HCT116 (cell line): ENCODE measurements at regions not wholly inside any gene's neighbourhood (a gene's known extent, or its start where the extent isn't known, plus 50 kb on each side); places are given as distances from the start of the nearest gene placed in this dataset.

Source experiments
- ATAC-seq: fragments of 200-7000 bp; cut with Tn5 transposase; 2 replicates; pipeline ENCODE4 v1.9.1; 2020; ENCODE audit warnings: mild to moderate bottlenecking, moderate library complexity
- BruUV-seq: library from RNA; stranded (reverse); fragments of 400-500 nt; replicated peaks from 2 replicates; lab custom pipeline; 2021; lab: Mats Ljungman, UMichigan
- CTCF ChIA-PET: fragments of 300-600 bp; sonication (Branson Sonifier 250); formaldehyde crosslinking; loops from one replicate; lab custom pipeline; 2021; ENCODE audit warnings: antibody characterized with exemption; lab: Charles Lee
- POLR2A ChIA-PET: fragments of 300-600, 350-600 bp; sonication (Branson Sonifier 250); formaldehyde crosslinking; loops from one replicate; lab custom pipeline; 2021; ENCODE audit warnings: antibody characterized with exemption; lab: Charles Lee
- RAD21 ChIA-PET, 2 experiments: fragments of 300-600 bp; sonication (Branson Sonifier 250); formaldehyde crosslinking; loops; one replicate each; lab custom pipeline; 2023; ENCODE audit warnings: low total read pairs in 2 of 2; ENCODE audit not compliant: uncharacterized antibody in 2 of 2, unreplicated experiment in 2 of 2, low non-redundant PET in 1 of 2; lab: Charles Lee
- DNase-seq: peaks from one replicate; pipeline ENCODE4 v3.0.0-alpha.2; 2010; ENCODE audit warnings: low read depth, low spot score
- H2AFZ ChIP-seq: fragments of 200-600 bp; shearing (Covaris generic), sonication (generic); 2 replicates; pipeline ENCODE4 v1.6.1; 2017; ENCODE audit warnings: low read depth, mixed run types, mixed read lengths, antibody characterized with exemption, low read length; ENCODE audit not compliant: poor library complexity, severe bottlenecking
- H3K27ac ChIP-seq: 2 replicates; pipeline ENCODE4 v1.5.1; 2012; ENCODE audit warnings: low read depth, low read length
- H3K27me3 ChIP-seq: fragments of 200-600 bp; sonication (generic); 2 replicates; pipeline ENCODE4 v1.6.1; 2016; ENCODE audit warnings: mixed run types, low read length, mixed read lengths; ENCODE audit not compliant: insufficient read depth
- H3K36me3 ChIP-seq, 2 experiments: fragments of 200-500 bp in 1 of 2; fragments of 200-600 bp in 1 of 2; sonication (Bioruptor generic) in 1 of 2; sonication (generic) in 1 of 2; 2 replicates each; pipeline versions ENCODE4 v1.5.1 to v1.6.1; 2014 to 2016; ENCODE audit warnings: low read length in 2 of 2, inconsistent platforms in 1 of 2, mixed read lengths in 1 of 2, mixed run types in 1 of 2; ENCODE audit not compliant: insufficient read depth in 2 of 2, control insufficient read depth in 1 of 2
- H3K4me1 ChIP-seq, 2 experiments: fragments of 200-600 bp in 1 of 2; sonication (generic) in 1 of 2; 2 replicates each; pipeline versions ENCODE4 v1.5.1 to v1.6.1; 2012 to 2017; ENCODE audit warnings: low read length in 2 of 2, inconsistent platforms in 1 of 2, mild to moderate bottlenecking in 1 of 2, mixed read lengths in 1 of 2, mixed run types in 1 of 2, moderate library complexity in 1 of 2; ENCODE audit not compliant: insufficient read depth in 2 of 2, control insufficient read depth in 1 of 2
- H3K4me2 ChIP-seq: fragments of 200-600 bp; sonication (generic); 2 replicates; pipeline ENCODE4 v1.6.1; 2017; ENCODE audit warnings: mixed run types, low read length, mixed read lengths
- H3K4me3 ChIP-seq, 2 experiments: fragments of 200-600 bp in 1 of 2; sonication (generic) in 1 of 2; replicated peaks in 1 of 2; 2 replicates each; pipeline ENCODE4 v1.5.1; 2011 to 2016; ENCODE audit warnings: low read length in 2 of 2, control low read depth in 1 of 2, low read depth in 1 of 2, mild to moderate bottlenecking in 1 of 2, mixed read lengths in 1 of 2, mixed run types in 1 of 2
- H3K79me2 ChIP-seq: fragments of 200-600 bp; sonication (generic); 2 replicates; pipeline ENCODE4 v1.6.1; 2017; ENCODE audit warnings: mild to moderate bottlenecking, mixed run types, low read length, moderate library complexity, mixed read lengths; ENCODE audit not compliant: insufficient read depth
- H3K9ac ChIP-seq: fragments of 200-600 bp; sonication (generic); 2 replicates; pipeline ENCODE4 v1.6.1; 2016; ENCODE audit warnings: low read length, mixed read lengths
- H3K9me2 ChIP-seq: fragments of 200-600 bp; sonication (generic), shearing (Covaris generic); 2 replicates; pipeline ENCODE4 v1.6.1; 2017; ENCODE audit warnings: mixed run types, mild to moderate bottlenecking, moderate library complexity; ENCODE audit not compliant: insufficient read depth
- H3K9me3 ChIP-seq, 2 experiments: fragments of 200-500 bp in 1 of 2; fragments of 200-600 bp in 1 of 2; sonication (Bioruptor generic) in 1 of 2; sonication (generic) in 1 of 2; 2 replicates each; pipeline ENCODE4 v1.6.1; 2014 to 2017; ENCODE audit warnings: low read length in 2 of 2, mixed read lengths in 2 of 2, inconsistent platforms in 1 of 2, low read depth in 1 of 2, mild to moderate bottlenecking in 1 of 2, mixed run types in 1 of 2, moderate library complexity in 1 of 2; ENCODE audit not compliant: control insufficient read depth in 1 of 2, insufficient read depth in 1 of 2
- H4K20me1 ChIP-seq: fragments of 200-600 bp; sonication (generic), shearing (Covaris generic); 2 replicates; pipeline ENCODE4 v1.6.1; 2017; ENCODE audit warnings: mixed run types, mild to moderate bottlenecking, moderate library complexity; ENCODE audit not compliant: insufficient read depth
- CBX3 ChIP-seq: IDR thresholded peaks from 2 replicates; pipeline ENCODE4 v1.6.1; 2012; ENCODE audit warnings: low read depth
- CEBPB ChIP-seq: IDR thresholded peaks from 2 replicates; pipeline ENCODE4 v1.6.1; 2012; ENCODE audit warnings: low read depth
- EGR1 ChIP-seq: IDR thresholded peaks from 2 replicates; pipeline ENCODE4 v1.6.1; 2012; ENCODE audit warnings: low read depth
- ELF1 ChIP-seq: IDR thresholded peaks from 2 replicates; pipeline ENCODE4 v1.6.1; 2012; ENCODE audit warnings: low read depth, borderline replicate concordance
- EZH2 ChIP-seq: fragments of 200-600 bp; sonication (generic); IDR thresholded peaks from 2 replicates; pipeline ENCODE4 v1.6.1; 2017; ENCODE audit warnings: antibody characterized with exemption, mixed run types
- EZH2phosphoT487 ChIP-seq: fragments of 200-600 bp; IDR thresholded peaks from 2 replicates; pipeline ENCODE4 v1.6.1; 2018; ENCODE audit warnings: antibody characterized with exemption, borderline replicate concordance
- FOSL1 ChIP-seq: IDR thresholded peaks from 2 replicates; pipeline ENCODE4 v1.6.1; 2012; ENCODE audit warnings: low read depth
- JUND ChIP-seq: IDR thresholded peaks from 2 replicates; pipeline ENCODE4 v1.6.1; 2012
- POLR2A ChIP-seq: IDR thresholded peaks from 2 replicates; pipeline ENCODE4 v1.7.0; 2011; ENCODE audit warnings: borderline replicate concordance; ENCODE audit not compliant: insufficient read depth, insufficient read length; ENCODE audit errors: extremely low read depth
- POLR2AphosphoS5 ChIP-seq: IDR thresholded peaks from 2 replicates; pipeline ENCODE4 v1.6.1; 2011; ENCODE audit warnings: mild to moderate bottlenecking, low read depth, low read length, moderate library complexity
- RAD21 ChIP-seq: IDR thresholded peaks from 2 replicates; pipeline ENCODE4 v1.6.1; 2012; ENCODE audit warnings: low read depth, mild to moderate bottlenecking
- SIN3A ChIP-seq: IDR thresholded peaks from 2 replicates; pipeline ENCODE4 v1.6.1; 2012; ENCODE audit warnings: low read depth
- SP1 ChIP-seq: IDR thresholded peaks from 2 replicates; pipeline ENCODE4 v1.6.1; 2012; ENCODE audit warnings: low read depth
- SRF ChIP-seq: IDR thresholded peaks from 2 replicates; pipeline ENCODE4 v1.6.1; 2012; ENCODE audit warnings: low read depth
- TCF7L2 ChIP-seq: IDR thresholded peaks from 2 replicates; pipeline ENCODE4 v1.7.0; 2011; ENCODE audit warnings: borderline replicate concordance, inconsistent platforms; ENCODE audit not compliant: insufficient read depth, insufficient read length; ENCODE audit errors: extremely low read depth
- YY1 ChIP-seq: IDR thresholded peaks from 2 replicates; pipeline ENCODE4 v1.6.1; 2011; ENCODE audit warnings: low read length, low read depth, moderate library complexity, mild to moderate bottlenecking; ENCODE audit not compliant: insufficient replicate concordance; ENCODE audit errors: extremely low read depth
- ZFX ChIP-seq: fragments of 450-650 bp; IDR thresholded peaks from 2 replicates; pipeline ENCODE4 v1.6.1; 2017
- ZNF274 ChIP-seq: fragments of 200-500 bp; sonication (Bioruptor generic); IDR thresholded peaks from 2 replicates; pipeline ENCODE4 v1.6.1; 2014; ENCODE audit warnings: mild to moderate bottlenecking, low read depth, low read length, inconsistent platforms
- intact Hi-C: fragments of 100-400 bp; cut with micrococcal nuclease; formaldehyde crosslinking; loops from 2 replicates; pipeline ENCODE4 v1.10.0; 2022
- TF ChIP-seq, protein P1 (sequence below): IDR thresholded peaks from 2 replicates; pipeline ENCODE4 v1.6.1; 2012
- TF ChIP-seq, protein P2 (sequence below), 3 experiments: fragments of 200-600 bp in 1 of 3; sonication (generic) in 1 of 3; IDR thresholded peaks in 2 of 3; conservative IDR thresholded peaks in 1 of 3; 2 replicates each; pipeline ENCODE4 v1.5.1; 2012 to 2017; ENCODE audit warnings: low read depth in 2 of 3, low read length in 2 of 3, antibody characterized with exemption in 1 of 3, borderline replicate concordance in 1 of 3, control low read depth in 1 of 3, mild to moderate bottlenecking in 1 of 3, mixed read lengths in 1 of 3, mixed run types in 1 of 3, moderate library complexity in 1 of 3; ENCODE audit not compliant: insufficient read depth in 1 of 3
- TF ChIP-seq, protein P3 (sequence below): IDR thresholded peaks from 2 replicates; pipeline ENCODE4 v1.6.1; 2012; ENCODE audit warnings: low read depth
- TF ChIP-seq, protein P4 (sequence below): IDR thresholded peaks from 2 replicates; pipeline ENCODE4 v1.6.1; 2012
- TF ChIP-seq, protein P5 (sequence below): IDR thresholded peaks from 2 replicates; pipeline ENCODE4 v1.6.1; 2011; ENCODE audit warnings: mild to moderate bottlenecking, low read length, moderate library complexity; ENCODE audit not compliant: insufficient replicate concordance; ENCODE audit errors: extremely low read depth

DNA sequence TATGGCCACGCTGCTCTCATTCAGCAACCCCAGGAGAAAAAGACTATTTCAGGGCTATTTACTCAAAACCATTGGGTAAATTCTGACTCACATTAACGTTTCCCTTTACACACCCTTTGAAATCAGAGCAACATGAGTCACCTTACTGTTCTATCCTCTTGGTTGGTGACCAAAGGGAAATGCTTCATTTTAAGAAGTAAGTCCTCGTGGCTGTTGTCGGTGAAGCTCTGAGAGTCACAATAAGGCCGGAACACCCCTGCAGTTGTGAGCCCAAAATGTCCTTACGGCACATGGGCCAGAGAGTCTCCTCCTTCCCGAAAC lies 56.3 kb upstream of the SPRY1 start:
- Histone ChIP-seq H3K27ac (no peak overlapping the region), H3K9ac (no peak overlapping the region), H2AFZ (peak overlapping the region; percentile 76), H3K4me3 (no peak overlapping the region), H3K4me1 (peaks cover 0 to 13% of the 10 kb centered on the region in 2 experiments; a peak in 2 of 4 replicates), H3K27me3 (no peaks in the 10 kb centered on the region), H3K9me3 (no peaks in the 10 kb centered on the region), H4K20me1 (no peaks in the 10 kb centered on the region), H3K4me2 (peak overlapping the region; percentile 47), H3K36me3 (no peaks in the 10 kb centered on the region), H3K9me2 (no peaks in the 10 kb centered on the region), H3K79me2 (no peaks in the 10 kb centered on the region)
- TF ChIP-seq SIN3A = no peak
- no peak for TF ChIP-seq EZH2phosphoT487
- no peak for TF ChIP-seq POLR2AphosphoS5
- TF ChIP-seq SP1 = peak; percentile 41
- TF ChIP-seq ELF1 = no peak
- TF ChIP-seq ZNF274 = no peak
- TF ChIP-seq CEBPB = 0 out of 2 replicates have a peak, but pooled peaks have one; percentile 26
- TF ChIP-seq, protein P1, sequence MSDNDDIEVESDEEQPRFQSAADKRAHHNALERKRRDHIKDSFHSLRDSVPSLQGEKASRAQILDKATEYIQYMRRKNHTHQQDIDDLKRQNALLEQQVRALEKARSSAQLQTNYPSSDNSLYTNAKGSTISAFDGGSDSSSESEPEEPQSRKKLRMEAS = peak; percentile 80
- TF ChIP-seq, protein P2, sequence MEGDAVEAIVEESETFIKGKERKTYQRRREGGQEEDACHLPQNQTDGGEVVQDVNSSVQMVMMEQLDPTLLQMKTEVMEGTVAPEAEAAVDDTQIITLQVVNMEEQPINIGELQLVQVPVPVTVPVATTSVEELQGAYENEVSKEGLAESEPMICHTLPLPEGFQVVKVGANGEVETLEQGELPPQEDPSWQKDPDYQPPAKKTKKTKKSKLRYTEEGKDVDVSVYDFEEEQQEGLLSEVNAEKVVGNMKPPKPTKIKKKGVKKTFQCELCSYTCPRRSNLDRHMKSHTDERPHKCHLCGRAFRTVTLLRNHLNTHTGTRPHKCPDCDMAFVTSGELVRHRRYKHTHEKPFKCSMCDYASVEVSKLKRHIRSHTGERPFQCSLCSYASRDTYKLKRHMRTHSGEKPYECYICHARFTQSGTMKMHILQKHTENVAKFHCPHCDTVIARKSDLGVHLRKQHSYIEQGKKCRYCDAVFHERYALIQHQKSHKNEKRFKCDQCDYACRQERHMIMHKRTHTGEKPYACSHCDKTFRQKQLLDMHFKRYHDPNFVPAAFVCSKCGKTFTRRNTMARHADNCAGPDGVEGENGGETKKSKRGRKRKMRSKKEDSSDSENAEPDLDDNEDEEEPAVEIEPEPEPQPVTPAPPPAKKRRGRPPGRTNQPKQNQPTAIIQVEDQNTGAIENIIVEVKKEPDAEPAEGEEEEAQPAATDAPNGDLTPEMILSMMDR (IDR thresholded peaks at IDR 0.05 in 2 of 3, conservative IDR thresholded peaks at IDR 0.05 in 1 of 3; ENCODE audit: borderline replicate concordance in 1 of 3, insufficient read depth in 1 of 3, low read depth in 2 of 3, low read length in 2 of 3) = no peak
- no peak for TF ChIP-seq YY1
- TF ChIP-seq, protein P3, sequence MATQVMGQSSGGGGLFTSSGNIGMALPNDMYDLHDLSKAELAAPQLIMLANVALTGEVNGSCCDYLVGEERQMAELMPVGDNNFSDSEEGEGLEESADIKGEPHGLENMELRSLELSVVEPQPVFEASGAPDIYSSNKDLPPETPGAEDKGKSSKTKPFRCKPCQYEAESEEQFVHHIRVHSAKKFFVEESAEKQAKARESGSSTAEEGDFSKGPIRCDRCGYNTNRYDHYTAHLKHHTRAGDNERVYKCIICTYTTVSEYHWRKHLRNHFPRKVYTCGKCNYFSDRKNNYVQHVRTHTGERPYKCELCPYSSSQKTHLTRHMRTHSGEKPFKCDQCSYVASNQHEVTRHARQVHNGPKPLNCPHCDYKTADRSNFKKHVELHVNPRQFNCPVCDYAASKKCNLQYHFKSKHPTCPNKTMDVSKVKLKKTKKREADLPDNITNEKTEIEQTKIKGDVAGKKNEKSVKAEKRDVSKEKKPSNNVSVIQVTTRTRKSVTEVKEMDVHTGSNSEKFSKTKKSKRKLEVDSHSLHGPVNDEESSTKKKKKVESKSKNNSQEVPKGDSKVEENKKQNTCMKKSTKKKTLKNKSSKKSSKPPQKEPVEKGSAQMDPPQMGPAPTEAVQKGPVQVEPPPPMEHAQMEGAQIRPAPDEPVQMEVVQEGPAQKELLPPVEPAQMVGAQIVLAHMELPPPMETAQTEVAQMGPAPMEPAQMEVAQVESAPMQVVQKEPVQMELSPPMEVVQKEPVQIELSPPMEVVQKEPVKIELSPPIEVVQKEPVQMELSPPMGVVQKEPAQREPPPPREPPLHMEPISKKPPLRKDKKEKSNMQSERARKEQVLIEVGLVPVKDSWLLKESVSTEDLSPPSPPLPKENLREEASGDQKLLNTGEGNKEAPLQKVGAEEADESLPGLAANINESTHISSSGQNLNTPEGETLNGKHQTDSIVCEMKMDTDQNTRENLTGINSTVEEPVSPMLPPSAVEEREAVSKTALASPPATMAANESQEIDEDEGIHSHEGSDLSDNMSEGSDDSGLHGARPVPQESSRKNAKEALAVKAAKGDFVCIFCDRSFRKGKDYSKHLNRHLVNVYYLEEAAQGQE = no peak
- TF ChIP-seq, protein P4, sequence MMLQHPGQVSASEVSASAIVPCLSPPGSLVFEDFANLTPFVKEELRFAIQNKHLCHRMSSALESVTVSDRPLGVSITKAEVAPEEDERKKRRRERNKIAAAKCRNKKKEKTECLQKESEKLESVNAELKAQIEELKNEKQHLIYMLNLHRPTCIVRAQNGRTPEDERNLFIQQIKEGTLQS = no peak
- TF ChIP-seq TCF7L2 = peak; percentile 16
- TF ChIP-seq, protein P5, sequence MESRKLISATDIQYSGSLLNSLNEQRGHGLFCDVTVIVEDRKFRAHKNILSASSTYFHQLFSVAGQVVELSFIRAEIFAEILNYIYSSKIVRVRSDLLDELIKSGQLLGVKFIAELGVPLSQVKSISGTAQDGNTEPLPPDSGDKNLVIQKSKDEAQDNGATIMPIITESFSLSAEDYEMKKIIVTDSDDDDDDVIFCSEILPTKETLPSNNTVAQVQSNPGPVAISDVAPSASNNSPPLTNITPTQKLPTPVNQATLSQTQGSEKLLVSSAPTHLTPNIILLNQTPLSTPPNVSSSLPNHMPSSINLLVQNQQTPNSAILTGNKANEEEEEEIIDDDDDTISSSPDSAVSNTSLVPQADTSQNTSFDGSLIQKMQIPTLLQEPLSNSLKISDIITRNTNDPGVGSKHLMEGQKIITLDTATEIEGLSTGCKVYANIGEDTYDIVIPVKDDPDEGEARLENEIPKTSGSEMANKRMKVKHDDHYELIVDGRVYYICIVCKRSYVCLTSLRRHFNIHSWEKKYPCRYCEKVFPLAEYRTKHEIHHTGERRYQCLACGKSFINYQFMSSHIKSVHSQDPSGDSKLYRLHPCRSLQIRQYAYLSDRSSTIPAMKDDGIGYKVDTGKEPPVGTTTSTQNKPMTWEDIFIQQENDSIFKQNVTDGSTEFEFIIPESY = no peak
- no peak for TF ChIP-seq EZH2
- TF ChIP-seq SRF = no peak
- TF ChIP-seq JUND = peak; percentile 59
- TF ChIP-seq FOSL1 = peak; percentile 65
- TF ChIP-seq EGR1 = no peak
- no peak; the same call in 1 of the 2 replicates for TF ChIP-seq RAD21
- TF ChIP-seq ZFX = no peak
- no peak for TF ChIP-seq POLR2A
- TF ChIP-seq CBX3 = peak; percentile 64; the same call in 1 of the 2 replicates
- CTCF ChIA-PET = no interaction called here
- DNase-seq (peak; percentile 34), ATAC-seq (peak; percentile 54)
- RAD21 ChIA-PET = no interaction called here
- intact Hi-C loops = no loop called here
- no TSS peak for BruUV-seq
- POLR2A ChIA-PET = no interaction called here
